ENCODE measurements at regions not wholly inside any gene's neighbourhood (a gene's known extent, or its start where the extent isn't known, plus 50 kb on each side); places are given as distances from the start of the nearest gene placed in this dataset.

DNA sequence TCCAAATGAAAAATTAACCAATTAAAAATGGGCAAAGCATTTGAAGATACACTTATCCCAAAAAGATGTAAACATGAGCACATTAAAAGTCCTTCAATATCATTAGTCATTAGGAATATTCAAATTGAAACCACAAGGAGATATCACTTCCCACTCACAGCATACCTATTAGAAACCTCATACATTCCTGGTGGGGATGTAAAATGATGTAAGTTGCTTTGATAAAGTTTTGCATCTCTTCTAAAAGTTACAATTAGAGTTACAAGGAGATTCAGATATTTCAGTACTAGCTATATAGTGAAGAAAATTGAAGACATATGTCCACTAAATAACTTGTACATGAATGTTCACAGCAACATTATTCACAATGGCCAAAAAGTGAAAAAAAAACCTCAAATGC is 1109.3 kb upstream of the LCORL start:
- in situ Hi-C loops (cut with MboI; ENCODE audit: low sequenced_read_pairs), result no loop called here

- in situ Hi-C loops (cut with MboI; ENCODE audit: low sequenced_read_pairs), result no loop called here
Measured at GRCh38 chr4:19128176-19128575, 1106.6 kb upstream of the LCORL start.

DNA sequence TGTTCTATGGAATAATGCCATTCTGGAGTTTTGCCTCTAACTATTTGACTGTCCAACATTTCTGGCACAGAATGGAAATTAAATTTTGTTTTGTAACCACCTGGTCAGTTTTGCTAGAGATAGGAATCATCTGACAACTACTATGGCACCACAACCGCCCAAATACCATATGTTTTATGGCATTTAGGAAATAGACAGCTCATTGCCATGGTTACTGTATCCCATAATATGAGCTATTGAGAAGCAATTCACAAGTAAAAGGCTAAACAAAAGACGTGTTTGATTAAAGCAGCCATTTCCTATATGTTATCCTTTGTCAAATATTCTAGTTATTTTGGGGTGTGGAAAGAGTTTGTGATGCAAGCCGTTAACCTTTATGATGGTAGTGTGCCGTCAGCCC is 1105.3 kb upstream of the LCORL start:
- in situ Hi-C loops (cut with MboI; ENCODE audit: low sequenced_read_pairs), result no loop called here

- in situ Hi-C loops (cut with MboI; ENCODE audit: low sequenced_read_pairs), result no loop called here
Measured at GRCh38 chr4:19123681-19124080, 1102.1 kb upstream of the LCORL start.

DNA sequence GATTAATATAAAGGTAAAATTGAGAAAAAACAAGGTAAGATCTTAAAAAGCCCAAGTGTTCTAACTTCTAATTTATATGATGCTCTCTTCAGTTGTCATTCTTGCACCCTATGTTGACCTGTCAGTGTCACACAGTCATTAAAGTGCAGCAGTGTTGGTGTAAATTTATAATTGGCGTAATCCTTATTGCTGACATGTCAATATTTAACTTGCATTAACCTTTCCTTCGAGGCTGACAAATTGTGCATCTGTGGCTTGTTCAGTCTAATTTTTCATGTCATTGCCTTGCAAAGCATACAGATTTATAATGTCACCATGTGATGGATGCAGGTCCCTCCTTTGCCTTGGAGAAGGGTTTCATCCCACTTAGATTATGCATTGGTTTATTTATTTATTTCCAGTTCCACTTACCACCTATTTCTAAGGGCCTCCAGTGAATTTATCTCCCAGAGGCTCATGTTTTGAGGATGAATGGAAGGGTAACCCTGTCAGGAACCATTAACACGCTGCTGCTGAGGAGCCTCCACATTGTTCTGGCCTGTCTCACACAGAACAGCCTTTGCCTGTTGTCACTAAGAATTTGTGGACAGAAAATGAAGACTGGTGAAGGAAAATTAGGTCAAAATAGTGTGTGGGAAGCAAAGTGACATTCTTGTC is 1098.5 kb upstream of the LCORL start:
- in situ Hi-C loops (cut with MboI; ENCODE audit: low sequenced_read_pairs), result no loop called here

DNA sequence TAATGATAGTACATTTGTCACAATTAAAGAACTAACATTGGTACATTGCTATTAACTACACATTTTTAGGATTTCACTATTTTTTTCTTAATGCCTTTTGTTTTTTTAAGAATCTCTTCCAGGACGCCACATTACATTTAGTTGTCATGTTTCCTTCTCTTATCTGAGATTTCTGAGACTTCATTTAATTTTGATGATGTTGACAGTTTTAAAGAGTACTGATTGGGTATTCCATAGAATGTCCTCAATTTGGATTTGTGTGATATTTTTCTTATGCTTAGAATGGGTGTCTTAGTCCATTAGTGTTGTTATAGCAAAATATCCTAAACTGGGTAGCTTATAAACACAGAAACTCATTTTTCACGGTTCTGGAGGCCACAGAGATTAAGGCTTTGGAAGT is 1095.5 kb upstream of the LCORL start:
- in situ Hi-C loops (cut with MboI; ENCODE audit: low sequenced_read_pairs), result no loop called here

GRCh38 chr4:19104176-19104575 is 1082.6 kb upstream of the LCORL start:
- in situ Hi-C loops (cut with MboI; ENCODE audit: low sequenced_read_pairs), result no loop called here

- in situ Hi-C loops (cut with MboI; ENCODE audit: low sequenced_read_pairs), result no loop called here
Measured at GRCh38 chr4:19095491-19096046, 1074.0 kb upstream of the LCORL start.

- in situ Hi-C loops (cut with MboI; ENCODE audit: low sequenced_read_pairs), result no loop called here
Measured at GRCh38 chr4:19093951-19094350, 1072.4 kb upstream of the LCORL start.

- in situ Hi-C loops (cut with MboI; ENCODE audit: low sequenced_read_pairs), result no loop called here
Measured at GRCh38 chr4:19092797-19093196, 1071.2 kb upstream of the LCORL start.

DNA sequence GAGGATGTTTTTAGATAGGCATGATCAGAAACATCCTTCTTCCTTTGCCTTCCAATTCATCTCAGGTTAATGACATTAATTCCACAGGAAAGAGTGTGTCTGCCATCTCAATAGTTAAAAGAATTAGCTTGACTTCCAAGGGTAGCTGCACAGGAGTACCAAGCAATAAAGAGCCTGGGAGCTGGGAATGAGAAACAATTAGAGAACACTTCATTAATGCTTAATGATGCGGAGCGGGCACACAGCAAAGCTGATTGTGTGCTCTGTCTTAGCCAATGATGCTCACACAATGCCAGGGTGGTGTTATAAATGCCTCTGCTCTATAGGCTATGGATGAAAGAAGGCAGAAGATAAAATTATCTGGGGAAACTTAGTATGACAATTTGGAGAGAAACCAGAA is 1052.5 kb upstream of the LCORL start:
- in situ Hi-C loops (cut with MboI; ENCODE audit: low sequenced_read_pairs), result no loop called here

- in situ Hi-C loops (cut with MboI; ENCODE audit: low sequenced_read_pairs), result no loop called here
Measured at GRCh38 chr4:19063662-19064061, 1042.1 kb upstream of the LCORL start.

- in situ Hi-C loops (cut with MboI; ENCODE audit: low sequenced_read_pairs), result no loop called here
Measured at GRCh38 chr4:19054916-19055315, 1033.4 kb upstream of the LCORL start.

GRCh38 chr4:19051831-19052230 is 1030.3 kb upstream of the LCORL start:
- in situ Hi-C loops (cut with MboI; ENCODE audit: low sequenced_read_pairs), result no loop called here

- in situ Hi-C loops (cut with MboI; ENCODE audit: low sequenced_read_pairs), result no loop called here
Measured at GRCh38 chr4:19047279-19047880, 1025.8 kb upstream of the LCORL start.

DNA sequence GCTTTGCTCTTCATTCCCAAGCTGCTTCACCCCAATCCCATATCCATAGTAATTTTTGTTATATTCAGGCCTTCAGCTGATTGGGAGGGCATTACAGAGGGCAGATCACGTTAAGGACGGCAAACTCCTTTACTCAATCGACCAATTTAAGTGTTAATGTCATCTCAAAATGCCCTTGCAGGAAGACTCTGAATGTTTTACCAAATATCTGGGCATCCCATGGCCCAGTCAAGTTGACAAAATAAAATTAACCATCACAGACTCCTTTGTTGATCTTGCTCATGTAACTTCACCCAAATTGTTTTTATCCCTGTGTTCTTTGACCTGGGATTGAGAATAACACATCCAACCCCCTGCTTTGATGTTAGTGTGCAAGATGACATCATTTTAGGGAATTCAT is 1018.3 kb upstream of the LCORL start:
- in situ Hi-C loops (cut with MboI; ENCODE audit: low sequenced_read_pairs), result no loop called here

GRCh38 chr4:19038231-19038630 is 1016.7 kb upstream of the LCORL start:
- in situ Hi-C loops (cut with MboI; ENCODE audit: low sequenced_read_pairs), result no loop called here

DNA sequence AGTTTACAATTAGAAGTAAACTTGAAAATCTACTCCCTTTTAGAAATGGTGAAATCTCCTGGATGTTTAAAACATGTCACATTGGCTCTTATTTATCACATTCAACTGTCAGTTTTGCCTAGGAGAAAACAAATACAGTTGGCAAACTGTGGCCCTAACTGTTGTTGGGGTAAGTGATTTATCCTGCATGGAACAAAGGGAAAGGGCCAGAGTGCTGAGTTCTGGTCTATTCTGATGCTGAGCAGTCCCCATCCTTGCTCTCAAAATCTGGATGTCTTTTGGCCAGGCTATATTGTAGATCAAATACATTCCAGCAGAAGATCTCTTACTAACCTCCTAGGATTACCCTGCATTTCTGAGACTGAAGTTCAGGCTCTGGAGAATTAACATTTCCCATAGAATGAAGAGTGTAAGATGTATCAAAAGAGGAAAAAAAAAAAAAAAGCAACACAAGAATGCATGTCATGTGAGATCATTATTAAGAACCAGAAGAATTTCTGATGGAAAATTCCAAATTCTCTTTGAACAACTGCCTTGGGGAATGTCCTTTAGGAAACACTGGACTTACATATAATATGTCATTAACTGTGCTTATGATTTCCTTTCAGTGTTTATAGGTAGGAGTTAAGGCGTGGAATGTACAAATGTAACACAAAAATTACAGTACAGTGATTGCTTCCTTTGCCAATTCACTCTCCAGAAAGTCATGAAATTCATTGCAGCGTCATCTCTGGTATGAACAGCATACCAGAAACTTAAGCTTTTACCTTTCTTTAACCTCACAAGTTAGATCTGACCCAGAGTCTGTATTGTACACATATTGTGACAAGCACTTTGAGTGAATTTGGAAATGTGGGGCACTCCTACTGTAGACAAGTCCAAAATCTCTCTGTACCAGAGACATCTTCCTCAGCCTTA is 1012.5 kb upstream of the LCORL start:
- in situ Hi-C loops (cut with MboI; ENCODE audit: low sequenced_read_pairs), result no loop called here

DNA sequence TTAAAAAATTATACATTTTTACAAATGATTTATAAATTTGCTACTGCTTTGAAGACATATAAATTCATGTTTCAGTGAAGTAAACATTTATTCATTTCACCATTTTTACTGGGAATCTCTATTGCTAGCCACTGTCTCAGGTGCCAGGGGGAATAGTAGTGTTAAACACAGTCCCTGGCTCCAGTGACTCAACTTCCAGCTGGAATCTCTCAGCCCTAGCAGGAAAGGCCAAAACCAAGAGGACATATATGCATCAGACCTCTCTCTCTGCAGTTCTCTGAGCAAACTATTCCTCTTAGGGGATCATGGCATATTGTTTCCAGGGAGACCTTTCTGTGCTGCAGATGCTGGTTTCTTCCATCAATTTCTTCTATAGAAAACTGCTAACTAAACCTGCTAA is 1009.0 kb upstream of the LCORL start:
- in situ Hi-C loops (cut with MboI; ENCODE audit: low sequenced_read_pairs), result no loop called here

- in situ Hi-C loops (cut with MboI; ENCODE audit: low sequenced_read_pairs), result no loop called here
Measured at GRCh38 chr4:19030048-19030447, 1008.5 kb upstream of the LCORL start.

- in situ Hi-C loops (cut with MboI; ENCODE audit: low sequenced_read_pairs), result no loop called here
Measured at GRCh38 chr4:19026281-19026680, 1004.7 kb upstream of the LCORL start.

DNA sequence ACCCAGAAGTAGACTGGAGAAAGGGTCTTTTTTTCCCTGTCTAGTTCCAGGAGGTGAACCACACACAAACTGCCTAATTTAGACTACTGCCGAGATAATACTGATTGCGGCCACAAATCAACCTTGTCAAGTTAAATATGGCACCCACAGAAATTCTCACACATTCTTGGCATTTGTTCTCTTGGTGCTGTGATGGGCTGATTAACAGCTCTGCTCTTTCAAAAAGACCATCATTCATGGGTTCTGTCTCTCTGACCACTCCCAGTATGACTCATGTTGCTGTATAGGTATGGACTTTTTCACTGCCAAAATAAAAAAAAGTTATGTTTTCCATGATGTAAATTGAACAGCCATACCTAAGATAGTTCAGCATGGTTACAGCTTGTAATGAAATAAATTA is 1003.5 kb upstream of the LCORL start:
- in situ Hi-C loops (cut with MboI; ENCODE audit: low sequenced_read_pairs), result no loop called here

Data from HL-60/S4 (cell line).